PC-9 (cell line): ENCODE measurements at regions not wholly inside any gene's neighbourhood (a gene's known extent, or its start where the extent isn't known, plus 50 kb on each side); places are given as distances from the start of the nearest gene placed in this dataset.

Source experiments
- BruUV-seq: library from RNA; stranded (reverse); fragments of 400-500 nt; replicated peaks from 2 replicates; lab custom pipeline; 2021; lab: Mats Ljungman, UMichigan
- CTCF ChIA-PET: fragments of 300-600 bp; sonication (Branson Sonifier 250); formaldehyde crosslinking; loops from one replicate; lab custom pipeline; 2022; ENCODE audit warnings: antibody characterized with exemption; lab: Charles Lee
- POLR2A ChIA-PET: fragments of 300-600 bp; sonication (Branson Sonifier 250); formaldehyde crosslinking; loops from one replicate; lab custom pipeline; 2022; ENCODE audit warnings: antibody characterized with exemption; ENCODE audit not compliant: unreplicated experiment; lab: Charles Lee
- DNase-seq, 2 experiments: peaks; one replicate each; pipeline versions ENCODE4 v3.0.0 to v3.0.0-alpha.2; 2015 to 2022; ENCODE audit warnings: mixed read lengths in 1 of 2
- H2AFZ ChIP-seq: fragments of 200-600 bp; sonication (generic); 2 replicates; pipeline ENCODE4 v1.8.1; 2017; ENCODE audit warnings: antibody characterized with exemption
- H3F3A ChIP-seq: fragments of 200-600 bp; sonication (generic); 2 replicates; pipeline ENCODE4 v1.8.1; 2017; ENCODE audit warnings: antibody characterized with exemption, mild to moderate bottlenecking, low read depth; ENCODE audit not compliant: insufficient read depth
- H3K27ac ChIP-seq: fragments of 200-600 bp; sonication (generic); 2 replicates; pipeline ENCODE4 v1.6.1; 2016; ENCODE audit warnings: mixed run types
- H3K27me3 ChIP-seq: fragments of 200-600 bp; sonication (generic); 2 replicates; pipeline ENCODE4 v1.6.1; 2016; ENCODE audit warnings: low read depth, mixed run types; ENCODE audit not compliant: insufficient read depth
- H3K36me3 ChIP-seq: fragments of 200-600 bp; sonication (generic); 2 replicates; pipeline ENCODE4 v1.6.1; 2016; ENCODE audit warnings: low read depth, mixed run types
- H3K4me1 ChIP-seq: fragments of 200-600 bp; sonication (generic); replicated peaks from 2 replicates; pipeline ENCODE4 v1.6.1; 2016; ENCODE audit warnings: mixed run types; ENCODE audit not compliant: insufficient read depth
- H3K4me2 ChIP-seq: fragments of 200-600 bp; sonication (generic); 2 replicates; pipeline ENCODE4 v1.6.1; 2017; ENCODE audit warnings: mixed run types
- H3K4me3 ChIP-seq: fragments of 200-600 bp; sonication (generic); 2 replicates; pipeline ENCODE4 v1.6.1; 2016; ENCODE audit warnings: mixed run types
- H3K79me2 ChIP-seq: fragments of 200-600 bp; sonication (generic); 2 replicates; pipeline ENCODE4 v1.6.1; 2017; ENCODE audit warnings: low read depth, mixed run types
- H3K9me2 ChIP-seq: fragments of 200-600 bp; sonication (generic); 2 replicates; pipeline ENCODE4 v1.8.1; 2017; ENCODE audit warnings: mild to moderate bottlenecking; ENCODE audit not compliant: insufficient read depth
- H3K9me3 ChIP-seq: fragments of 200-600 bp; sonication (generic); 2 replicates; pipeline ENCODE4 v1.8.1; 2016; ENCODE audit warnings: low read depth; ENCODE audit not compliant: insufficient read depth
- H4K20me1 ChIP-seq: fragments of 200-600 bp; sonication (generic); 2 replicates; pipeline ENCODE4 v1.8.1; 2017; ENCODE audit not compliant: insufficient read depth
- EZH2 ChIP-seq: fragments of 200-600 bp; sonication (generic); IDR thresholded peaks from 2 replicates; pipeline ENCODE4 v1.8.0; 2017; ENCODE audit warnings: antibody characterized with exemption, low read depth
- intact Hi-C: fragments of 100-400 bp; cut with micrococcal nuclease; formaldehyde crosslinking; loops from one replicate; pipeline ENCODE4 v1.10.0; 2022; ENCODE audit not compliant: unreplicated experiment
- TF ChIP-seq, protein P1 (sequence below): fragments of 200-600 bp; sonication (generic); conservative IDR thresholded peaks from 2 replicates; pipeline ENCODE4 v1.6.1; 2017; ENCODE audit warnings: mixed run types, antibody characterized with exemption, mild to moderate bottlenecking, moderate library complexity

DNA sequence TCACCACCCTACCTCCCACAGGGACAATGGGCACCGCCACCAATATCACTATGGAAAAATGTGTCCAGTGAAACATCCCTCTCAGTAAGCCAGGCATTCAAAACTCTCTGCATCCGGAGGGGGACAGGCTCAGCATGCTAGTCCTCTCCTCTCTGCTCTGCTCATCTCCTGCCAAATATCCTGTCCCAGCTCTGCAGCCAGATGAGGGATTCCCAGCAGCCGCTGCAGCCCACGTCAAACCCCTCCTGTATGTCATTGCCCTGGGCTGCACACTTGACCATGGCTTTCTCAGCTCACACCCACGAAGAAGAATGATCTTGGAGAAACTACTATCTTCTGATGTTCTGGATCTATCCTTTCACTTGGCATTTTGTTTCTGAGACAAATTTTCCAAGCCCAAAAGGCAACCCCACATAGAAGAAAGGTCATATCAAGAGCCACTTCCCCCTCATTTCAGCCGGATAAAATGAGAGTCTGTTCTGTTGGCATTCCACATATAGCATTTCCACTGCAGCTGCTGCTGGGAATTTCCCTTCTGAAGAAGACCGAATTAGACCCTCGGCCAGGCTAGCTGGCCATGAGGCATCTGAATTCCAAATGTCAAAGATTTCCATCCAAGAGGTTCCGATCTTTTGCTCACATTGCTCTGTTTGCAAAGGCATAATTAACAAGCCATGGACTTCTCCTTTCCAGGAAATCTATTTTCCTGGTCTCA lies 338.0 kb downstream of the ACTL7B start:
- no peaks in the 10 kb centered on the region for H3K9me3 ChIP-seq
- no TSS peak for BruUV-seq
- no peaks in the 10 kb centered on the region for H4K20me1 ChIP-seq
- H3K4me3 ChIP-seq: no peak overlapping the region
- ChIA-PET POLR2A (no interaction called here), CTCF (no interaction called here)
- no peak overlapping the region for H3K27ac ChIP-seq
- H3K79me2 ChIP-seq: no peaks in the 10 kb centered on the region
- no peaks in the 10 kb centered on the region for H3K36me3 ChIP-seq
- no peaks in the 10 kb centered on the region for H3K9me2 ChIP-seq
- intact Hi-C loops: no loop called here
- no peak for DNase-seq
- no peak overlapping the region for H2AFZ ChIP-seq
- no peaks in the 10 kb centered on the region for H3K27me3 ChIP-seq
- no peaks in the 10 kb centered on the region for H3F3A ChIP-seq
- no peak overlapping the region for H3K4me2 ChIP-seq
- no peaks in the 10 kb centered on the region for H3K4me1 ChIP-seq
- no peak for TF ChIP-seq EZH2
- TF ChIP-seq, protein P1, sequence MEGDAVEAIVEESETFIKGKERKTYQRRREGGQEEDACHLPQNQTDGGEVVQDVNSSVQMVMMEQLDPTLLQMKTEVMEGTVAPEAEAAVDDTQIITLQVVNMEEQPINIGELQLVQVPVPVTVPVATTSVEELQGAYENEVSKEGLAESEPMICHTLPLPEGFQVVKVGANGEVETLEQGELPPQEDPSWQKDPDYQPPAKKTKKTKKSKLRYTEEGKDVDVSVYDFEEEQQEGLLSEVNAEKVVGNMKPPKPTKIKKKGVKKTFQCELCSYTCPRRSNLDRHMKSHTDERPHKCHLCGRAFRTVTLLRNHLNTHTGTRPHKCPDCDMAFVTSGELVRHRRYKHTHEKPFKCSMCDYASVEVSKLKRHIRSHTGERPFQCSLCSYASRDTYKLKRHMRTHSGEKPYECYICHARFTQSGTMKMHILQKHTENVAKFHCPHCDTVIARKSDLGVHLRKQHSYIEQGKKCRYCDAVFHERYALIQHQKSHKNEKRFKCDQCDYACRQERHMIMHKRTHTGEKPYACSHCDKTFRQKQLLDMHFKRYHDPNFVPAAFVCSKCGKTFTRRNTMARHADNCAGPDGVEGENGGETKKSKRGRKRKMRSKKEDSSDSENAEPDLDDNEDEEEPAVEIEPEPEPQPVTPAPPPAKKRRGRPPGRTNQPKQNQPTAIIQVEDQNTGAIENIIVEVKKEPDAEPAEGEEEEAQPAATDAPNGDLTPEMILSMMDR: no peak

GRCh38 chr9:108516391-108516790 lies 339.4 kb downstream of the ACTL7B start:
- no peaks in the 10 kb centered on the region for H3K36me3 ChIP-seq
- H3F3A ChIP-seq: no peaks in the 10 kb centered on the region
- ChIA-PET POLR2A (no interaction called here), CTCF (no interaction called here)
- H3K4me1 ChIP-seq: no peaks in the 10 kb centered on the region
- H3K27ac ChIP-seq: no peak overlapping the region
- no TSS peak for BruUV-seq
- TF ChIP-seq, protein P1: no peak
- no peak for TF ChIP-seq EZH2
- no peak overlapping the region for H3K4me3 ChIP-seq
- H3K27me3 ChIP-seq: no peaks in the 10 kb centered on the region
- H3K9me3 ChIP-seq: no peaks in the 10 kb centered on the region
- H4K20me1 ChIP-seq: no peaks in the 10 kb centered on the region
- H3K79me2 ChIP-seq: no peaks in the 10 kb centered on the region
- no peak overlapping the region for H3K4me2 ChIP-seq
- DNase-seq: no peak
- no peak overlapping the region for H2AFZ ChIP-seq
- no peaks in the 10 kb centered on the region for H3K9me2 ChIP-seq
- intact Hi-C loops: no loop called here

DNA sequence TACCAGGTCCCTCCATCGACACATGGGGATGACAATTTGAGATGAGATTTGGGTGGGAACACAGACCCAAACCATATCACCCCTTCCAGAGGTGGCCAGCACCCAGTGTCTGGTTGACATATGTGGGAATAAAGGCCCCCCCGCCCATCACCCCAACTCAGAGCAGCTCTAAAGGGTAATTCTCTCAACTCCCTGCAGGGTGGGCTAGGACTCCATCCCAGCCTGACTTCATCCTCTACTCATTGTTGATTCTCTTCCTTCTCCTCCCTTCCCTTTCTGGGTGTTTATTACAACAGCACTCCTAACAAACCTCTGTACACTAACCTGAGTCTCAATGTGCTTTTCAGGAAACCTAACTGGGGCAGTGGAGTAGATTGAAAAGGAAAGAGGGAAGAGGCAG lies 339.9 kb downstream of the ACTL7B start:
- Histone ChIP-seq H3K4me2 (no peak overlapping the region), H3K27me3 (no peaks in the 10 kb centered on the region), H3K4me1 (no peaks in the 10 kb centered on the region), H3K79me2 (no peaks in the 10 kb centered on the region), H3K4me3 (no peak overlapping the region), H3K27ac (no peak overlapping the region), H2AFZ (no peak overlapping the region), H3K9me3 (no peaks in the 10 kb centered on the region), H3K9me2 (no peaks in the 10 kb centered on the region), H4K20me1 (no peaks in the 10 kb centered on the region), H3F3A (no peaks in the 10 kb centered on the region), H3K36me3 (no peaks in the 10 kb centered on the region)
- intact Hi-C loops: no loop called here
- DNase-seq: no peak
- TF ChIP-seq, protein P1: no peak
- TF ChIP-seq EZH2: no peak
- no TSS peak for BruUV-seq
- ChIA-PET CTCF (no interaction called here), POLR2A (no interaction called here)
